ENCODE measurements at regions not wholly inside any gene's neighbourhood (a gene's known extent, or its start where the extent isn't known, plus 50 kb on each side); places are given as distances from the start of the nearest gene placed in this dataset.

DNA sequence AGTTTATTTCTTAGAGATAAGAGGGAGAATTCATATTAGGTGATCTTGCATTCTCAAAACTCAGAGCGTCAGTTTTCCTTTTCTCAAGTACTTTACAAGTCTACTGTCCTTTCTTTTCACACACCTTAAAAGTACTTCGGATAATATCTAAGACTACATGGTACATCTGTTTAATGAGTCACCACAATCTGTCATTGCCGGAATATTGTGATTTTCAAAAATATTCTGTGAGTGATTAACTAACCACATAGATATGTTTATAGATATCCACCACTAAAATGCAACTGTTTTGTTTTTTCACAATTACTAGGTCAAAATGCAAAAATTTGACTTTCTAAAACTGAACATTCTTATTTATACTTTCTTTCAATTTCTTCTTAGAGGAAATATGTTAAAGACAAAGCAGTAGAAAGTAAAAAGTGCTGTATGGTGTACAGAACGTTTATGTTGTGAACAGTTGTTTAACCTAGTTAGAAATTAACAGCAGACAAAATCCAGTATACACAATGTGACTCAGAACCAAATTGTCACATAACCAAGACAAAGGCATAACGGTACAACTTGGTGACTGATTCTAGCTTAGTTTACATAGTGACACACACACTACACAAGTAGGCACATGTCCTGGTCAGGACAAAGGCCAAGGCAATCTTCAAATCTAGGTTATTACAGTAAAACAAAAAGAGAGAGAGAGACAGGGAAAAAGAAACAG, 482.9 kb downstream of the NAF1 start (continued):
- TF ChIP-seq RELB (IDR thresholded peaks at IDR 0.05; ENCODE audit: low read depth) (no peak), ASH2L (IDR thresholded peaks at IDR 0.05; ENCODE audit: borderline replicate concordance, low read depth) (no peak), CBX5 (IDR thresholded peaks at IDR 0.05; ENCODE audit: low read depth) (no peak)
- TF ChIP-seq, protein P1, sequence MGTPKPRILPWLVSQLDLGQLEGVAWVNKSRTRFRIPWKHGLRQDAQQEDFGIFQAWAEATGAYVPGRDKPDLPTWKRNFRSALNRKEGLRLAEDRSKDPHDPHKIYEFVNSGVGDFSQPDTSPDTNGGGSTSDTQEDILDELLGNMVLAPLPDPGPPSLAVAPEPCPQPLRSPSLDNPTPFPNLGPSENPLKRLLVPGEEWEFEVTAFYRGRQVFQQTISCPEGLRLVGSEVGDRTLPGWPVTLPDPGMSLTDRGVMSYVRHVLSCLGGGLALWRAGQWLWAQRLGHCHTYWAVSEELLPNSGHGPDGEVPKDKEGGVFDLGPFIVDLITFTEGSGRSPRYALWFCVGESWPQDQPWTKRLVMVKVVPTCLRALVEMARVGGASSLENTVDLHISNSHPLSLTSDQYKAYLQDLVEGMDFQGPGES (IDR thresholded peaks at IDR 0.05) = no peak

GRCh38 chr4:162682651-162683050, 484.0 kb downstream of the NAF1 start:
- Histone ChIP-seq H3K79me2 (ENCODE audit: control insufficient read depth, insufficient read depth, low read length) (no peaks in the 10 kb centered on the region), H3K4me1 (ENCODE audit: control insufficient read depth, insufficient read depth, low read length) (no peaks in the 10 kb centered on the region), H2AFZ (ENCODE audit: control insufficient read depth, low read depth, low read length) (no peak overlapping the region), H3K27ac (ENCODE audit: control insufficient read depth, insufficient read depth) (no peak overlapping the region), H4K20me1 (ENCODE audit: control insufficient read depth, insufficient read depth) (no peaks in the 10 kb centered on the region), H3K27me3 (replicated peaks in 1 of 2; ENCODE audit: control insufficient read depth in 2 of 2, insufficient read depth in 2 of 2, low read length in 1 of 2) (no peaks in the 10 kb centered on the region), H3K4me3 (no peak overlapping the region), H3K36me3 (ENCODE audit: control insufficient read depth in 2 of 2, insufficient read depth in 2 of 2, low read length in 1 of 2) (no peaks in the 10 kb centered on the region), H3K9me3 (replicated peaks; ENCODE audit: control insufficient read depth, insufficient read depth, low read length) (no peaks in the 10 kb centered on the region), H3K9ac (ENCODE audit: control insufficient read depth, insufficient read depth, low read length) (no peak overlapping the region), H3K4me2 (ENCODE audit: control insufficient read depth, insufficient read depth) (no peak overlapping the region)
- ChIA-PET CTCF (no interaction called here), SMC1A (ENCODE audit: uncharacterized antibody, unreplicated experiment) (no interaction called here), POLR2A (no interaction called here), RAD21 (ENCODE audit: unreplicated experiment) (no interaction called here)
- BruUV-seq (replicated peaks) = no TSS peak
- 8% methylated on average over 1 of the region's 1 CpG for WGBS (ENCODE audit: insufficient coverage, insufficient replicate concordance, low lambda C conversion rate, missing lambda C conversion rate)
- no peak for TF ChIP-seq ASH2L (IDR thresholded peaks at IDR 0.05; ENCODE audit: borderline replicate concordance, low read depth)
- TF ChIP-seq TARDBP (IDR thresholded peaks at IDR 0.05; ENCODE audit: borderline replicate concordance) = no peak
- no peak for TF ChIP-seq CREB1 (IDR thresholded peaks at IDR 0.05; ENCODE audit: low read depth)
- TF ChIP-seq ZBED1 (IDR thresholded peaks at IDR 0.05; ENCODE audit: borderline replicate concordance) = no peak
- no peak for TF ChIP-seq SMAD1 (IDR thresholded peaks at IDR 0.05; ENCODE audit: low read depth, partially characterized antibody)
- no peak for TF ChIP-seq BRCA1 (IDR thresholded peaks at IDR 0.05; ENCODE audit: low read depth, low read length)
- intact Hi-C loops (cut with micrococcal nuclease; ENCODE audit: unreplicated experiment) (no loop called here), in situ Hi-C loops (cut with MboI) (no loop called here)
- no peak for FAIRE-seq
- no peak for ATAC-seq
- DNase-seq (ENCODE audit: low read depth, low spot score) = no peak

All from GM12878 (cell line).